ENCODE measurements at regions not wholly inside any gene's neighbourhood (a gene's known extent, or its start where the extent isn't known, plus 50 kb on each side); places are given as distances from the start of the nearest gene placed in this dataset.

DNA sequence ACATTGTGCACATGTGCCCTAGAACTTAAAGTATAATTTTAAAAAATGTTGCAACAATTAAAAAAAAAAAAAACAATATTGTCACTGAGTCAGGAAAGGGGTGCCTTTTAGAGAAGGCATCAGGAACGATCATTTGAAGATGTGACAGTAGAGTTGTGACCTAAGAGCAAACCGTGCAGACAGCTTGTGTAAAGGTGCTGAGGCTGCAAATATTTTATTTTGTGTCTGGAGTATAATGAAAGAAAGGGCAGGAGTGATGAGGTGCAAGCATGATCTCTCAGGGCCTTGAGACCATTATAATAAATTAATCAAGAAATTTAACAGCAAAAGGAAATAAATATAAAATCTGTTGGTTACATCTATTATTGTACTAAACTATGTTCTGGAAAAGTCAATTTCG, 1219.7 kb downstream of the OLFM4 start:
- no peak for TF ChIP-seq POLR2A (IDR thresholded peaks at IDR 0.05)
- TF ChIP-seq, protein P1, sequence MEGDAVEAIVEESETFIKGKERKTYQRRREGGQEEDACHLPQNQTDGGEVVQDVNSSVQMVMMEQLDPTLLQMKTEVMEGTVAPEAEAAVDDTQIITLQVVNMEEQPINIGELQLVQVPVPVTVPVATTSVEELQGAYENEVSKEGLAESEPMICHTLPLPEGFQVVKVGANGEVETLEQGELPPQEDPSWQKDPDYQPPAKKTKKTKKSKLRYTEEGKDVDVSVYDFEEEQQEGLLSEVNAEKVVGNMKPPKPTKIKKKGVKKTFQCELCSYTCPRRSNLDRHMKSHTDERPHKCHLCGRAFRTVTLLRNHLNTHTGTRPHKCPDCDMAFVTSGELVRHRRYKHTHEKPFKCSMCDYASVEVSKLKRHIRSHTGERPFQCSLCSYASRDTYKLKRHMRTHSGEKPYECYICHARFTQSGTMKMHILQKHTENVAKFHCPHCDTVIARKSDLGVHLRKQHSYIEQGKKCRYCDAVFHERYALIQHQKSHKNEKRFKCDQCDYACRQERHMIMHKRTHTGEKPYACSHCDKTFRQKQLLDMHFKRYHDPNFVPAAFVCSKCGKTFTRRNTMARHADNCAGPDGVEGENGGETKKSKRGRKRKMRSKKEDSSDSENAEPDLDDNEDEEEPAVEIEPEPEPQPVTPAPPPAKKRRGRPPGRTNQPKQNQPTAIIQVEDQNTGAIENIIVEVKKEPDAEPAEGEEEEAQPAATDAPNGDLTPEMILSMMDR (IDR thresholded peaks at IDR 0.05), result no peak
- TF ChIP-seq POLR2AphosphoS5 (IDR thresholded peaks at IDR 0.05), result no peak
- no peak for TF ChIP-seq EP300 (IDR thresholded peaks at IDR 0.05)
